ENCODE measurements at regions not wholly inside any gene's neighbourhood (a gene's known extent, or its start where the extent isn't known, plus 50 kb on each side); places are given as distances from the start of the nearest gene placed in this dataset.

- TF ChIP-seq CTCF (IDR thresholded peaks at IDR 0.05) (no peak), ZFX (IDR thresholded peaks at IDR 0.05; ENCODE audit: borderline replicate concordance) (no peak)
Measured at GRCh38 chr22:44581096-44581435, 83.0 kb upstream of the RTL6 start.
